ENCODE measurements at regions not wholly inside any gene's neighbourhood (a gene's known extent, or its start where the extent isn't known, plus 50 kb on each side); places are given as distances from the start of the nearest gene placed in this dataset.

DNA sequence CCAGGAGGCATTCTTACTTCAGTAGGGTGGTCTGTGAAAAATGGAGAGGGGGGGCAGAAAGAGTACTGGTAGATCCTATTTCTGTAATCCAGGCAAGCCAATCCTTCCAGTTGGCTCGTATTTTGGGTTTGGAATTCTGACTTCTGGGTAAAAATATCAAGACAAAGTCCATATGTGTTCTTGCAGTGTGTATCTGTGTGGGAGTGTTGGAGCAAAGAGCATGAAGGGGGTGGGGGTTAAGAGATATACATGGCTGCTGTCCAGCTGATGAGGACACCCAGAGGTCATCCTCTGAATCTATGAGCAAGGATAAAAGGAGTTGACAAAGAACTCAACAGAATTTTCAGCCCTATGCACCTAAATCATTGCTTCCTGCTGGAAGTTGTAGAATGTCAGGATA, 375.8 kb upstream of the PIK3C3 start:
- H3K4me3 Mint-ChIP-seq: no peak overlapping the region
- H3K4me1 Mint-ChIP-seq (ENCODE audit: low read depth): no peaks in the 10 kb centered on the region
- no peak overlapping the region for H3K27ac Mint-ChIP-seq
- no peaks in the 10 kb centered on the region for H3K27me3 Mint-ChIP-seq
- H3K36me3 Mint-ChIP-seq (ENCODE audit: low read depth): no peaks in the 10 kb centered on the region
- H3K9me3 Mint-ChIP-seq: peaks cover 10% of the 10 kb centered on the region
- intact Hi-C loops (cut with micrococcal nuclease): no loop called here

DNA sequence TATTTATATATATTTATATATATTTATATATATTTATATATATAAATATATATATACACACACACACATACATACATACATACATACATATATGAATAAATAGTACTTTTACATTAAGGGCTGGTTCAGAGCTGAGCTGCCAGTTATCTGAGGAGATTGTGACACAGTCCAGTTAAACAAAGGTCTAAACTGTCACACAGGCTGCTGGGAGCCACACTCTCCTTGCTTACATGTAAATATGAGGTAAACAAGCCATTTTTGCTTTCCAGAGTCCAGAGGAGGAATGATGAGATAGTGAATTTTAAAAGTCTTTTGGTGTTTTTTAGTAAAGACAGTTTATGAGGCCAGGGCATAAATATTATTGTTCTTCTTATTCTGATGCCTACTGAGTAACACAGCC, 377.5 kb upstream of the PIK3C3 start:
- peaks cover 10% of the 10 kb centered on the region for H3K9me3 Mint-ChIP-seq
- no peaks in the 10 kb centered on the region for H3K27me3 Mint-ChIP-seq
- no peaks in the 10 kb centered on the region for H3K4me1 Mint-ChIP-seq (ENCODE audit: low read depth)
- no peaks in the 10 kb centered on the region for H3K36me3 Mint-ChIP-seq (ENCODE audit: low read depth)
- H3K27ac Mint-ChIP-seq: no peak overlapping the region
- H3K4me3 Mint-ChIP-seq: no peak overlapping the region
- intact Hi-C loops (cut with micrococcal nuclease): no loop called here

DNA sequence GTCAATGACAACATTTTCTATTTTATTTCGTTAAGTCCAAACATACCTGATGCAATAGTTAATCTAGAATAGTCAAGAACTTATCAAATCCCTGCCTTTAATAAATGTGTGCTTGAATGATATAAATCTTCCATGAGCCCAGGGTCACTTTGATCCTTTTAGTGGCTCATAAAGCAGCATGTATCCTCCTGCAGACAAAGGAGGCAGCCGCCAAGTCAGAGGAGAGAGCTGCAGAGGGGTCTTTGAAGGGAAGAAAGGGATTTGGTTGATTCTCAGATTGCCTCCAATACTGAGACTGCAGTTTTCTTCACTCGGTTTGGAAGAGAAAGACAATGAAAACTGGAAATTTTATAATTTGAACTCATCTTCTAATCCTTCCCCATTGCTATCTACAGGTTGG, 378.4 kb upstream of the PIK3C3 start:
- Mint-ChIP-seq H3K4me3 (no peak overlapping the region), H3K27ac (no peak overlapping the region), H3K27me3 (no peaks in the 10 kb centered on the region), H3K4me1 (ENCODE audit: low read depth) (no peaks in the 10 kb centered on the region), H3K36me3 (ENCODE audit: low read depth) (no peaks in the 10 kb centered on the region), H3K9me3 (peaks cover 3% of the 10 kb centered on the region)
- intact Hi-C loops (cut with micrococcal nuclease): no loop called here

DNA sequence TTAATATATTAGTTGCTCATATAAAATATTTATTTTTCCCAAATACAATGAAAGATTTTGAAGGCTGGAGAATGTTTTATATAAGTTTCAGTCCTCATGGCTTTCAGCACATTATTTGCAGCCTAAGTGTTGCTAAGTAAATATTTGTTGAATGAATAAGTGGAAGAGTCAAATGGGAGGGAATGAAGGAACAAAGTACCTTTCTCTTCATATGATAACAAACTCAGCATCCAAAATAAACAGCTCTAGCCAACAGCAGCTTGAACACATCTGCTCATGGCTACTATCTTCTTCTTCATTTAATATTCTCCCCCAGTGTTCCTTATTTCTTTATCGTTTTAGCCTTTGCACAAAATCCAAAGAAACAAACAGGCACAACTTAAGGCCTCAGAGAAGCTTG, 385.2 kb upstream of the PIK3C3 start:
- H3K27me3 Mint-ChIP-seq: no peaks in the 10 kb centered on the region

DNA sequence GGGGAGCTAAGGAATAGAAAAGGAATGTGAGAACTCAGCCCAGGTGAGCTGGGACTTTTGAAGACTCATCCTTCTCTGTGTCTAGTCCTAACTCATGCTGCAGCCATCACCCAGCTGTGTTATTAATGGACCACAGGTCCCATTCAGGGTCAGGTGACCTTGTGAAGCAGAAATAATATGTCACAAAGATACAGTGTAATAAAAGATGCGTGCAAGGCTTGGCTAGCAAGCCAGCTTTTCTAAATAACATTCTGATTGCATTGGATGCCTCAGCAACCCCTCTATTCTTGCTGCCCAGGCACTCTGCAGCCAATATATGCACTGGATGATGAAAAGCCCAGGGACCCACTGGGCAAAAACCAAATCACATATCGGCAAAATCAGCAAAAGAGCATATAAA, 393.1 kb upstream of the PIK3C3 start:
- no peaks in the 10 kb centered on the region for H3K27me3 Mint-ChIP-seq
- H3K4me1 Mint-ChIP-seq (ENCODE audit: low read depth): no peaks in the 10 kb centered on the region
- H3K9me3 Mint-ChIP-seq: no peaks in the 10 kb centered on the region
- no peak overlapping the region for H3K4me3 Mint-ChIP-seq
- no peaks in the 10 kb centered on the region for H3K36me3 Mint-ChIP-seq (ENCODE audit: low read depth)
- intact Hi-C loops (cut with micrococcal nuclease): no loop called here
- H3K27ac Mint-ChIP-seq: no peak overlapping the region

More for the DNA sequence above, 385.2 kb upstream of the PIK3C3 start:
- H3K27ac Mint-ChIP-seq: no peak overlapping the region
- no peaks in the 10 kb centered on the region for H3K9me3 Mint-ChIP-seq
- no peak overlapping the region for H3K4me3 Mint-ChIP-seq
- no peaks in the 10 kb centered on the region for H3K36me3 Mint-ChIP-seq (ENCODE audit: low read depth)
- H3K4me1 Mint-ChIP-seq (ENCODE audit: low read depth): no peaks in the 10 kb centered on the region
- intact Hi-C loops (cut with micrococcal nuclease): no loop called here

DNA sequence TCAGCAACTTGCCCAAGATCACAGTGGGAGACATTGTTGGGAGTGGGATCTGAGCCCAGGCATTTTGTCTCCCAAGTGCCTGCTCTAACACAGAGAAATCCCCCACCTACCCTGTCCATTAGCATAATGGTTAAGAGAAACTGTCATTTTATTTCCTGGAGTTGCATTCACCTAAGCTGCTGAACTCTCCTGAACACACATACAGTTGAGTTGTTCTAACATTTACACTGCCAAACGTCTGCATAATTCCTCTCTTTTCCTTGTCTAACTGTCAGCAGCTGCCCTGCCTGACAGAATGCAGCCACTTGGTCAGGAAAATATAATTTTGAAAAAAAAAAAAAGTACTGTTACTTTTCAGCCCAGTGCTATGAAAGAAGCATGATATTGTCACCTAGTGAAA, 396.3 kb upstream of the PIK3C3 start:
- intact Hi-C loops (cut with micrococcal nuclease): no loop called here
- H3K27me3 Mint-ChIP-seq: no peaks in the 10 kb centered on the region
- H3K36me3 Mint-ChIP-seq (ENCODE audit: low read depth): no peaks in the 10 kb centered on the region
- H3K4me3 Mint-ChIP-seq: no peak overlapping the region
- H3K27ac Mint-ChIP-seq: no peak overlapping the region
- no peaks in the 10 kb centered on the region for H3K9me3 Mint-ChIP-seq
- no peaks in the 10 kb centered on the region for H3K4me1 Mint-ChIP-seq (ENCODE audit: low read depth)

DNA sequence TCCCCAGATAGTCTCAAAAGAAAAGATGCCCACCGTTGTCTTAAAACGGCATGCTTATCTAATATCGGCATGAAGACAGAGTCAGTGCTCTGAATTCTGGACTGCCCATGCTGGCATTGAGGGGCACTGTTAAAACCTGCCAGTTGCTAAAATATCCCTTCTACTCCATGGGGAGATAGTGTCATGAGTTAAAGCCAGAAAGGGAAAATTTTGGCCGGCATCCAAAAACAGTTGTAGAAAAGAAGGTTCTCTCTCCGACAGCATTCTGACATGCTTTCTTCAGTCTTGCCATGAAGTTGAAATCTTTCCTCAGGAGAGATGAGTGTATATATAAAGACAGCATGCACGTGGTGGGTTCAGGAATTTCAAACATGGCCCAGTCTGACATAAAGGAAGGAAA, 401.3 kb upstream of the PIK3C3 start:
- H3K27me3 Mint-ChIP-seq: no peaks in the 10 kb centered on the region
- intact Hi-C loops (cut with micrococcal nuclease): no loop called here
- H3K4me3 Mint-ChIP-seq: no peak overlapping the region

DNA sequence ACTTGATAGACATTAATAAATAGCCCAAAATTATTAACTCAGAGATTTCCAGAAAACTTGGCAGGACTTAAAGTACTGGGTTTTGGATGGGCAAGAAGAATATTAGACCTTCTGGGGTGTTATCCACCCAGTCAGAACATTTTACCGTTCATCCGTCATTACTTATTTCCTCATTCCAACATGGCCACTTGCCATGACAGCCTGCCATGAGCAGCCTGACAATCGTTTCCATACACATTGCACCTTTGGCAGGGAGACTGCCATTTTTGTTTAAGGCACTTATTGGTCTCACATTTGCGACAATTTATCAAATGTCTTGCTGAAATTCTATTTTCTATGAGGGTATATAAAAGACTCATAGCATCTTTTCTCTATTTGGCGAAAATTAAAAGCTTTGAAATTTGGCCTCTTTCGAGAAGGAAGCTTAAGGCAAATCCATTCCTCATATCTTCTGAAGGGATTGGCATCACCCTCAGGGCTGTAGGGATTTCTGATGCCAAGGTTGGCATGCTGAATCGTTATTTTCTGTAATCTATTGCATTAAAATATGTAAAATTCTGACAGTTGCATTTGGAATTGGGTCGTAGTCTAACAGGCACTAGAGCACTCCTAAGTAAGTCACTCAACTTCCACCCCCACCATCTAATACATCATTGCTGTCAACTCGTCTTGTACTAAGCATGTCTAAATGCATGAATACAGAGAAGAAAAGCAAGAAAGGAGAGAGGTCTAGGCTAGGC, 406.3 kb upstream of the PIK3C3 start:
- Mint-ChIP-seq H3K4me1 (ENCODE audit: low read depth) (no peaks in the 10 kb centered on the region), H3K27ac (no peak overlapping the region), H3K36me3 (ENCODE audit: low read depth) (no peaks in the 10 kb centered on the region)

More for the DNA sequence above, 401.3 kb upstream of the PIK3C3 start:
- no peak overlapping the region for H3K27ac Mint-ChIP-seq
- H3K36me3 Mint-ChIP-seq (ENCODE audit: low read depth): no peaks in the 10 kb centered on the region
- H3K4me1 Mint-ChIP-seq (ENCODE audit: low read depth): no peaks in the 10 kb centered on the region
- H3K9me3 Mint-ChIP-seq: no peaks in the 10 kb centered on the region

DNA sequence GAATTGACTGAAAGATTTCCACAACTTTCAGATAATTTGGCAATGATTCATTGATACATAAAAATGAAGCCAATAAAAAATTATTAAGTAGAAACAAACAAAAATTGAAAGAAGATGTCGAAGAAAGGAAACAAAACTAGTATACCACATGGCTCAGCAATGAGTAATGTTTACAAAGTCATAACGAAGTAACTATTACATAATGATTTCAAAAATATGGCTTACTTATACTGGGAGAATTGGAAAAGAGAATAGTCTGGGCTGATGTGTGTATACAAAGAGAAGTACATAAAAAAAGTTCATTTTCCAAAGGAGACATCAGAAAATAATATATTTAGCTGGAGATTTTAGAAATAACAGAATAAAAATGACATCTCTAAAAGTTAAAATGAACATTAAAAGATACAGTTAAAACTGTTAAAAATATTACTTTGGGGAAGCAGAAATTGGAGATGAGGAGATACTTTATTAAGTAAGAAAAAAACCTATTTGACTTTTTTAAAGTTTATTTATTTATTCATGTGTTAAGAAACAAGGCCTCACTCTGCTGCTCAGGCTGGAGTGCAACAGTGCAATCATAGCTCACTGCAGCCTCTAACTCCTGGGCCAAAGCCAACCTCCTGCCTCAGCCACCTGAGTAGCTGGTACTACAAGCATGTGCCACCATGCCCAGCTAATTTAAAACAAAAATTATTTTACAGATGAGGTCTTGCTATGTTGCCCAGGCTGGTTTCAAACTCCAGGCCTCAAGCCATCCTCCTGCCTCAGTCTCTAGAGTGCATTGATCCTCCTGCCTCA, 409.7 kb upstream of the PIK3C3 start:
- no peaks in the 10 kb centered on the region for H3K4me1 Mint-ChIP-seq (ENCODE audit: low read depth)
- no peak overlapping the region for H3K27ac Mint-ChIP-seq
- H3K36me3 Mint-ChIP-seq (ENCODE audit: low read depth): no peaks in the 10 kb centered on the region
- no peak overlapping the region for H3K4me3 Mint-ChIP-seq
- no peaks in the 10 kb centered on the region for H3K27me3 Mint-ChIP-seq
- intact Hi-C loops (cut with micrococcal nuclease): no loop called here
- no peaks in the 10 kb centered on the region for H3K9me3 Mint-ChIP-seq

More for the DNA sequence above, 406.3 kb upstream of the PIK3C3 start:
- Mint-ChIP-seq H3K4me3 (no peak overlapping the region), H3K27me3 (no peaks in the 10 kb centered on the region), H3K9me3 (no peaks in the 10 kb centered on the region)
- intact Hi-C loops (cut with micrococcal nuclease): no loop called here

DNA sequence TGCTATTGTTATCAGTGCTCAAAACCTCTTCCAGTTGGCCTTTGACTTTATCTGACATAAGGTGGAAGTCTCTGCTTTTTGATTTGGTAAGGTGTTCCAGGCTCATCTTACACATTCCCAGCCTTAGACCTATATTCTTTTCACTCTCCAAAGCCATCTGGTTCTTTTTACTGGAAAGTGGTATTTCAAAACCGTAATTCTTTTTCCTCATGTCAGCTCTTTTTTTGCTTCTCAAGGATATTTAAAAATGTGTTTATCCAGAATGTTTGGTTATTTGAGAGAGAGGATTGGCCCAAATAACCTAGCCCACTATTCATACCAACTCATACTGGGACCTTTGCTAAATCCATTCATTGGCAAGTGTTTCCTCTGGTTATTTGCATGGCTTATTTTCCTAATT, 411.2 kb upstream of the PIK3C3 start:
- Mint-ChIP-seq H3K9me3 (no peaks in the 10 kb centered on the region), H3K27ac (no peak overlapping the region), H3K36me3 (ENCODE audit: low read depth) (no peaks in the 10 kb centered on the region), H3K4me3 (no peak overlapping the region), H3K27me3 (no peaks in the 10 kb centered on the region), H3K4me1 (ENCODE audit: low read depth) (no peaks in the 10 kb centered on the region)
- intact Hi-C loops (cut with micrococcal nuclease): no loop called here

DNA sequence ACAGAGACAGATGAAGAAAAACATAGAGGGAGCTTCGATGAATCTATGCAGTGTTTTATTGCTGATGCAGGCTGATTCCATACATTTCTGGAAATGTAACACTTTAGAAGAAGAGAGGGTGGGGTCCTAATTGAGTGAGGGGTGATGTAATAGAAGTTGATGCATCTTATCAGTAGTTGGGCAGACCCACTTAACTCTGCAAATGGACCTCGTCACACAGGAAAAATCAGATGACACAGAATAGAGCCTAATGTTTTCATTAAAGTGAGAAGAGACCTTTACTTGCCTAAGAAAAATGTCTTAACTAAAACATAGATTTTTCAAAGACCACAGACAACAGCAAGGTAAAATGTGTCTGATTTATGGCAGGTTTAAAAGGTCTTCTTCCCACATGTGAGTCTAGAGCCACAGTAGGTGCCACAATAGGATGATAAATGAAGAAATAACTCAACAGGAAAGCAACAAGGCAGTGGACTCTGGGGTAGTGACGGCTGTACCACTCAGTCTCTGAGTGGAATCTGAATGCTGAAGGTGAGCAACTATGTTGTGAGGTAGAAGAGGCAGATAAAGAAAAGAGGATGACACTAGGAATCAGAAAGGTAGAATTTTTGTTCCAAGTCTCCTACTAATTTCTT, 414.7 kb upstream of the PIK3C3 start:
- intact Hi-C loops (cut with micrococcal nuclease): no loop called here
- Mint-ChIP-seq H3K4me1 (ENCODE audit: low read depth) (no peaks in the 10 kb centered on the region), H3K9me3 (no peaks in the 10 kb centered on the region), H3K4me3 (no peak overlapping the region), H3K36me3 (ENCODE audit: low read depth) (no peaks in the 10 kb centered on the region), H3K27me3 (no peaks in the 10 kb centered on the region), H3K27ac (no peak overlapping the region)

DNA sequence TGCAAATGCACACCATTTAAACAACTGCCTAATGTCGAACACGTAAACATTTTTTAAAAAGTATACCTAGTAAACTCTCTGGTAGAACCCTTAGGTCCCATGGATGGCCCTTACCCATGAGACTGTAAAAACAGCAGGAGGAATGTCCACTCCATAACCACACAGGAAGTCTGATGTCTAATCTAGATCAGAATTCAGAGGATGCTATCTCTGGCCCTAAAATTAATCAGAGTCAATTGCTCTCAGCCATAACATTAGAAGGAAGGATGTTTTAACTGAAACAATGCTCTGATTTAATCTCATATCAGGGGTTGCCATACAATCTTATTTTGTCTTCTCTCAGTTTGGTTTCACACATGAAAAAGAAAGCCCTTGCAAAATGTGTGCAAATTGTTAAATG, 416.3 kb upstream of the PIK3C3 start:
- no peak overlapping the region for H3K4me3 Mint-ChIP-seq
- intact Hi-C loops (cut with micrococcal nuclease): no loop called here
- no peaks in the 10 kb centered on the region for H3K4me1 Mint-ChIP-seq (ENCODE audit: low read depth)
- H3K36me3 Mint-ChIP-seq (ENCODE audit: low read depth): no peaks in the 10 kb centered on the region
- H3K9me3 Mint-ChIP-seq: no peaks in the 10 kb centered on the region
- H3K27me3 Mint-ChIP-seq: no peaks in the 10 kb centered on the region
- H3K27ac Mint-ChIP-seq: no peak overlapping the region

DNA sequence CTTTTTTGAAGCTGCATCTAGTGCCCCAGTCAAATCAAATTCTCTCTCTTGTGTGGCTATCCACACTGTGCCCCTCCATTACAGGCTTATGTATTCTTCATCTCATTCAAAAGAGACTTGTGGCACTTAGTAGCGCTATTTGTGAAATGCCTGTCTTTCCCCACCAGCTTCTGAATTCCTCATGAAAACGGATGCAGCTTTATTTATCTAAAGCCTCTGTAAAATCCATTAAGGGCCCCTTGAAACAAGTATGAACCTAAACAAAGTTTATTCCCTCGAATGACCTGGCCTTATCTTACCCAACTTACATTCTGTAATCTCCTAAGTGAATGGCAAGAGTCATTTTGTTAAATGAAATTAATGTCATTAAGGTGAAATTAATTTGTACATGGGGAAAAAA, 417.4 kb upstream of the PIK3C3 start:
- Mint-ChIP-seq H3K27ac (no peak overlapping the region), H3K4me3 (no peak overlapping the region), H3K27me3 (no peaks in the 10 kb centered on the region), H3K4me1 (ENCODE audit: low read depth) (no peaks in the 10 kb centered on the region), H3K9me3 (no peaks in the 10 kb centered on the region), H3K36me3 (ENCODE audit: low read depth) (no peaks in the 10 kb centered on the region)
- intact Hi-C loops (cut with micrococcal nuclease): no loop called here

DNA sequence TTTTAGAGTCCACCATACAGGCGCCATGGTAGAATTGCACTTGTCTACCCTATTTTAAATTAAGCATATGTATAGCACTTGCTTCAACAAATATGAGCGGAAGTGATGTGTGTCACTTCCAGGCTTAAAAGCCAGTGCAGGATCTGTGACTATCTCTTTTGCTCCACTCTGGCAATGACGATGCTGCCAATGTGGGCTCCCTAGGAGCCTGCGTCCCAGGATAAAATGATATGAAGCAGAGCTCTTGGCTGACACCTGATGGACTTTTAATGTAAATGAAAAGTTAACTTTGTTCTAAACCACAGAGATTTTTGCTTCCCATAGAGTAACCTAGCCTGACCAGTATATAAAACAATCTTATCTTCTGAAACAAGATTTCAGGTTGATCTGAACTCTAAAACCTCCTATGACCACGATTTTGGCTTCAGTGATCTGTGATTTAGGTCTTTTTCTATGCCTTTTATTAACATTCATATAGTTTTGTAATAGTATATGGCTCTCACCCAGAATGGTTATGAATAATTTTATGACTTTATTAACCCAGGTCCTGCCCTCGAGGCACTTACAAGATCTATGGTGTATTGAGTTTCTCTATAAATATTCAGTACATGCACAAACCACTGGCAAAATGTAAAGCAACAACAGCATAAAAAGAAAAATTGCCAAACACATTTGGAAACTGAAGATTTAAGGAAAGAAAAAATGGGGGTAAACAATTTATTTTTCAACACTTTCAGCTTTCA, 422.5 kb upstream of the PIK3C3 start:
- Mint-ChIP-seq H3K4me3 (no peak overlapping the region), H3K27ac (no peak overlapping the region), H3K4me1 (ENCODE audit: low read depth) (no peaks in the 10 kb centered on the region), H3K27me3 (no peaks in the 10 kb centered on the region), H3K36me3 (ENCODE audit: low read depth) (no peaks in the 10 kb centered on the region), H3K9me3 (no peaks in the 10 kb centered on the region)
- intact Hi-C loops (cut with micrococcal nuclease): no loop called here

Data from dendritic cell treated with granulocyte-macrophage colony-stimulating factor and Interleukin-4, amounts not matched to agents 40 ng/mL and 50 ng/mL, for 4 days (primary cell).